ENCODE measurements at regions not wholly inside any gene's neighbourhood (a gene's known extent, or its start where the extent isn't known, plus 50 kb on each side); places are given as distances from the start of the nearest gene placed in this dataset.
A peak's percentile ranks its signal among the peaks of the same experiment; 100 is the strongest.

- intact Hi-C loops (cut with DNase I): loop anchor here in 1 of 3 donors (10.0 kb wide), 1 partner anchor 663 kb away; no protein-coding TSS in a partner anchor
- 47 to 50% methylated on average over 1 of the region's 1 CpG for WGBS, 2 donors
These were observed 59.7 kb upstream of the MAX start for GRCh38 chr14:65162031-65162430.

GRCh38 chr14:65164068-65164824 is 61.9 kb upstream of the MAX start:
- Histone ChIP-seq H3K4me1 (no peaks in the 10 kb centered on the region), H3K27me3 (no peaks in the 10 kb centered on the region), H3K27ac (no peak overlapping the region), H3K36me3 (no peaks in the 10 kb centered on the region), H3K9me3 (no peaks in the 10 kb centered on the region), H3K4me3 (no peak overlapping the region)
- 37 to 43% methylated on average over 6 of the region's 6 CpGs for WGBS, 2 donors
- DNase-seq (peak in 1 of 6 donors; percentile 31), ATAC-seq (peak in 3 of 4 donors; percentile 83 to 91 (median 84)), FAIRE-seq (no peak)
- peak in 3 of 4 donors; percentile 27 to 51 (median 33) for TF ChIP-seq CTCF (IDR thresholded peaks at IDR 0.05)
- intact Hi-C loops (cut with DNase I): loop anchor here in 1 of 3 donors (10.0 kb wide), 1 partner anchor 661 kb away; no protein-coding TSS in a partner anchor

More at GRCh38 chr14:65162031-65162430, 59.7 kb upstream of the MAX start:
- H3K4me3 ChIP-seq: no peak overlapping the region
- H3K27ac ChIP-seq: no peak overlapping the region
- H3K36me3 ChIP-seq: no peaks in the 10 kb centered on the region
- no peaks in the 10 kb centered on the region for H3K27me3 ChIP-seq
- H3K9me3 ChIP-seq: no peaks in the 10 kb centered on the region
- FAIRE-seq (no peak), DNase-seq (no peak), ATAC-seq (no peak)
- no peak for TF ChIP-seq CTCF (IDR thresholded peaks at IDR 0.05)
- no peaks in the 10 kb centered on the region for H3K4me1 ChIP-seq

- no peak for DNase-seq
- no peak for ATAC-seq
- WGBS, 2 donors: 66 to 75% methylated on average over 3 of the region's 3 CpGs
- no peak for TF ChIP-seq CTCF (IDR thresholded peaks at IDR 0.05)
- no peak overlapping the region for H3K4me3 ChIP-seq
- H3K36me3 ChIP-seq: no peaks in the 10 kb centered on the region
- H3K9me3 ChIP-seq: no peaks in the 10 kb centered on the region
- FAIRE-seq: no peak
- intact Hi-C loops (cut with DNase I): loop anchor here in 2 of 3 donors (5.0 to 10.0 kb wide), 3 partner anchors 658 to 793 kb away; no protein-coding TSS in a partner anchor
- H3K4me1 ChIP-seq: no peaks in the 10 kb centered on the region
- no peaks in the 10 kb centered on the region for H3K27me3 ChIP-seq
- H3K27ac ChIP-seq: no peak overlapping the region
These were observed 62.5 kb upstream of the MAX start for GRCh38 chr14:65164825-65165135.

- H3K27ac ChIP-seq: no peak overlapping the region
- no peak for FAIRE-seq
- TF ChIP-seq CTCF (IDR thresholded peaks at IDR 0.05): no peak
- H3K4me3 ChIP-seq: no peak overlapping the region
- WGBS, 2 donors: 90 to 96% methylated on average over 3 of the region's 3 CpGs
- ATAC-seq: no peak
- peaks cover 0 to 3% (median 0%) of the 10 kb centered on the region in 4 donors for H3K27me3 ChIP-seq
- no peaks in the 10 kb centered on the region for H3K4me1 ChIP-seq
- H3K9me3 ChIP-seq: no peaks in the 10 kb centered on the region
- intact Hi-C loops (cut with DNase I): loop anchor here in 2 of 3 donors (5.0 to 10.0 kb wide), 3 partner anchors 655 to 790 kb away; no protein-coding TSS in a partner anchor
- H3K36me3 ChIP-seq: no peaks in the 10 kb centered on the region
- no peak for DNase-seq
These were observed 64.8 kb upstream of the MAX start for GRCh38 chr14:65167072-65167645.

- TF ChIP-seq CTCF (IDR thresholded peaks at IDR 0.05): no peak
- intact Hi-C loops (cut with DNase I): loop anchor here in 2 of 3 donors (5.0 to 10.0 kb wide), 3 partner anchors 653 to 788 kb away; no protein-coding TSS in a partner anchor
- Histone ChIP-seq H3K27me3 (peaks cover 0 to 3% (median 0%) of the 10 kb centered on the region in 4 donors), H3K4me3 (no peak overlapping the region), H3K36me3 (no peaks in the 10 kb centered on the region), H3K9me3 (no peaks in the 10 kb centered on the region), H3K4me1 (no peaks in the 10 kb centered on the region), H3K27ac (no peak overlapping the region)
- WGBS, 2 donors: 67 to 76% methylated on average over 3 of the region's 3 CpGs
- FAIRE-seq: no peak
- no peak for ATAC-seq
- no peak for DNase-seq
These were observed 66.5 kb upstream of the MAX start for GRCh38 chr14:65168840-65169239.

Measured in pancreas (tissue), 10 donors.